GM18498 (cell line): ENCODE measurements at regions not wholly inside any gene's neighbourhood (a gene's known extent, or its start where the extent isn't known, plus 50 kb on each side); places are given as distances from the start of the nearest gene placed in this dataset.
"Not testable (repeated sequence)": the region's sequence is repeated elsewhere in the genome, so short reads cannot be mapped to it uniquely, and the experiment has no call there.

Experiments
- ATAC-seq: cut with Tn5 transposase; IDR thresholded peaks from one replicate; pipeline ENCODE4 v1.9.1; 2021; ENCODE audit warnings: mild to moderate bottlenecking, moderate library complexity; ENCODE audit not compliant: unreplicated experiment

DNA sequence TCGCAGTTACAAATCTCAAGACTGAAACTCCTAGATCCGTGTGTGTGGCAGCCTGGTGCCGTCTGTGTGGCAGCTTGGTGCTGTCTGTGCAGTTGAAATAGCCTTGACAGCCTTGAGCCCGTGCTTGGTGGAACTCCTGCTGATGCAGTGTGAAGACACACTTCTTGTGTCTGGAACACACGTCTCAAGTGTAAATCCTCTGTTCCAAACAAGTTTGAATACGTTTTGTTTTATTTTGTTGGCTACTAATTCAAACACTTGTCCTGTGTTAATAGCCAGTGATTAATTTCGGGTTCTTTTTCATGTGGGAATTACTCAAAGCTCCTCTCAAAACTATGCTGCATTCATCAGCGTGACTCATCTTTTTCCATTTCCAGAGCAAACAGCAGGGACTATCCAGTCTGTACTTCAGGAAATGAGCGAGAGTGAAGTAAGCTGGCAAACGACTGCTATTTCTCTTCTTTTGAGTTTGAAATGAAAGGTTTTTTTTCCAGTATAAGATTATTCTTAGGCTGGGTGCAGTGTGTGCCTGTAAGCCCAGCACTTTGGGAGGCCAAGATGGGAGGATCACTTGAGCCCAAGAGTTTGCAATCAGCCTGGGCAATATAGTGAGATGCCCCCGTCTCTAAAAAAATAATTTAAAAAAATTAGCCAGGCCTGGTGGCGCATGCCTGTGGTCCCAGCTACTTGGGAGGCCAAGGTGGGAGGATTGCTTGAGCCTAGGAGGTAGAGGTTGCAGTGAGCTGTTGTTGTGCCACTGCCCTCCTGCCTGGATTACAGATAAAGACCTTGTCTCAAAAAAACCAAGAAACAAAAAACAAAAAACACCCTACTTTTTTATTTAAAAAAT lies 152.9 kb downstream of the SPP2 start:
- no peak for ATAC-seq

DNA sequence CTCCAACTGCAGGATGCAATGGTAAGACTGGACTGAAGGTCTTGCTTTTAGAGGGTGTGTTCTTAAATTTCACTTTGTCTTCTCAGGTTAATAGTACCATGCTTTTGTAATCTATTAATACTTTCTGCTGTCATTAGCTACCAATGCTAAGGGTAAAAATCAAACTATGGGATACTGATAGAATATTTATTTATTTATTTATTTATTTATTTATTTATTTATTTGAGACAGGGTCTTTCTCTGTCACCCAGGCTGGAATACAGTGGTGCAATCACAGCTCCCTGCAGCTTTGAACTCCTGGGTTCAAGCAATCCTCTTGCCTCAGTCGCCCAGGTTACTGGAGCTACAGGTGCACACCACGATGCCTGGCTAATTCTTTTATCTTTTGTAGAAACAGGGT lies 152.1 kb downstream of the SPP2 start:
- no peak for ATAC-seq

- no peak for ATAC-seq
These were observed 149.5 kb downstream of the SPP2 start for GRCh38 chr2:234199996-234200395.

GRCh38 chr2:234198976-234199375 lies 148.5 kb downstream of the SPP2 start:
- no peak for ATAC-seq

- ATAC-seq, result no peak
These were observed 145.0 kb downstream of the SPP2 start for GRCh38 chr2:234195516-234195915.

- no peak for ATAC-seq
These were observed 143.6 kb downstream of the SPP2 start for GRCh38 chr2:234193977-234194563.

DNA sequence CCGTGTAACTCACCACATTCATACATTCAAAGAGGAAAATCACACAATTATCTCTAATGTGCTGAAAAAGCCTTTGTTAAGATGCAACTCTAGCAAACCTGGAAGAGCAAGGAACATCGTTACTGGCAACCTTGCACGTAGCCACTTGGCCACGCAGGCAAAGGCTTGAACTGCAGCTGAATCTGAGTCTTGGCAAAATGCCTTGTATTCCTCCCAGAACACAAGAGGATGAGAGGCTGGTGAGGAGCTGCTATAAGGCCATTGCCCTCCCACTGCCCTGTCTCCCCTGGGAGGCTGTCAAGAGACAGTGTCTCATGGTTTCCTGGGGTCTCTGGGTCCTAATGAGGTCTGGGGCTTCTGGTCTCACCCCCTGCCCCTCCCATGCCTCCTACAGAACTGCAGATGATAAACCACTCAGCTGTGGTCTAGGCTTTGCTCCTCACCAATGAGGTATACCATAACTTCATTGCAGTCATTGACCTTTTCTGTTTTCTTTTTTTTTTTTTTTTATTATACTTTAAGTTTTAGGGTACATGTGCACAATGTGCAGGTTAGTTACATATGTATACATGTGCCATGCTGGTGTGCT lies 141.4 kb downstream of the SPP2 start:
- no peak for ATAC-seq

DNA sequence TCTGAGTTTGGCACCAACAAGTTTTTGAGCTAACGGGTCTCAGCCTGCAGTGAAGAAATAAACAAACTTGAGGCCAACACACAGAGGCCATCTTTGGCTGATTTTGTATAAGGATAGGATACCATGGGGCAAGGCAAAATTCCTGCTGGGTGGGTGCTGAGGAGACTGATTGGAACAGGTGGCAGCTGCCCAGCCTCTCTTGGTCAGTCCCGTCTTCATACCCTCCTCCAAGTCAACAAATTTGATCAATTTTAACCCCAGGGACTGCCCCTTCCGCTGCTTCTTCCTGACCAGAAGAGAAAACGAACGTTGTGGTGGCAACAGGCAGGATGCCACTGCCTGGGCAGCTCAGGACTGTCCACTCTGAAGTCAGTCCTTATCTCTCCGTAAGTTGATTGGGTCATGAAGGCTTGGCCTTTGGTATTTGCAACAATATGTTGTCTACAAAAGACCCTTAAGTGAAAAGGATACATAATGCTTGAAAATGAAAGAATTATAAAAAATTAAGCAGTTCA lies 139.3 kb downstream of the SPP2 start:
- no peak for ATAC-seq

- ATAC-seq, result no peak
These were observed 138.7 kb downstream of the SPP2 start for GRCh38 chr2:234189230-234189629.

DNA sequence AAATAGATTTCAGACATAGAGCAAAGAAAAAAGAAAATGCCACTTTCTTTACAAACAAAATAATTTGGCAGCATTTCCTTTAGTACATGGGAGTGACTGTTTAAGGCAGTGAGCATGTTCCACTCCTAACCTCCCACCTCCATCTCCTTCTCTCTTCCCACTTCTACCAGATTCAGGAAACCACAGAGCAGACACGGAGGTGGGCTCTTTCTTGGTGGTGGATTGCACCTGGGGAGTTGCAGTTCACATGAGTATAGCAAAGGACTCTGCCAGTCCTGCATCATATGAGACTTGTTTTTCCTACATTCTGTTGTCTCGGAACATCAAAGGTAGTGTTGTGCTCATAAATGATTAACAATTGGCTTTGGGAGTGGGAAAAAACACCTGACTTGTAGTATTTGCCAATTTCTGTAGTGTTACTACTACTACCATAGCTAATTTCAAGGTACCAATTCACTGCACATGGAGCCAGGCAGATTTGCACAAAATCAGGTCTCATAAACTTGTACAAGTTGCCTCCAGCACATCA lies 137.2 kb downstream of the SPP2 start:
- ATAC-seq, result no peak

GRCh38 chr2:234181121-234181520 lies 130.6 kb downstream of the SPP2 start:
- ATAC-seq, result no peak

GRCh38 chr2:234179031-234179363 lies 128.5 kb downstream of the SPP2 start:
- ATAC-seq, result no peak

DNA sequence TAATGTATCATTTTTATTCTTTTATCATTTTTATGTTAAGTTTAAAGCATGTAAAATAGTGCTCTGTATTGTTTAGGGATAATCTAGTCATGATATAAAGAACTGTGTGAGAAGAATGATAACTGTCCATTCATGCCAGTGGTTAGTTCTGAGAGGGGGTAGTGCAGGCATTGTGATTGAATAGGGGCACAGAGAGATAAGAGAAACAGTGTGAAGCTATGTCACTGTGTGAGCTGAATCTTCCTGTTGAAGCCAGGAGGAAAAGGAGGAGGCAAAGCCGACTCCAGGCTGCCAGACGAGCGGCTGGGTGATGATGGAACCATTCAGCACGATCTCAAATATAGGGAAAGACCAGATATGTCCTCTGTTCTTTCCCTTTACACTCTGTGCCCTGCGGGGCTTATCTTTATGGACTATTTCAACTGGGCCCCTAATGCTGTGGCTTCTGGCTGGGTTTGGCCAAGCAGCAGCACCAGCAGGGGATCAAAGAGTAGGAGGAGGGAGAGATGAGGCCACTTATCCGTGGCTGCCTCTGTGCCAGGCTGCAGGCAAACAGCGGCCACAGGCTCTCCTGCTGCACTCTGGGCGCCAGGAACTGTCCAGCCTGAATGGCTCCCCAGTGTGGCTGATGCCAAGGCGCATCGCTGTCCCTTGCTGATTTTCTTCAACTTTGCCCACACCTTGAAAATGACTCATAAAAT lies 128.0 kb downstream of the SPP2 start:
- ATAC-seq, result no peak

DNA sequence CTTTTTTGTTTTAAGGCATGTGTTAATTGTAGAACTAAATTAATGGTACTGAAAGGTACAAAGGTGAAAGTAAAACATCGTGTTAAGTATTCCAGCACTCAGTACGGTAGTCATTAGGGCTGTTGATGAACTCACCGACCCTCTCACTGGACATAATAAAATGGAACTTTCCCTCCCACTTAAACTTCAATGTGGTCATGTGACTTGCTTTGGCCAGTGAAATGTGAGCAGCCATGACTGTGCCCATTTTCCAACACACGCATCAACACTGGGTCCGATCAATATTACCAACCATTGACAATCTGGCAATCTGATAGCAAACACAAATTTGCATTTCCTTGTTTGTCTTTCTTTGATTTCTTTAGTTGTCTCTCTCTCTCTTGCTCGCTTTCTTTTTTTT lies 125.1 kb downstream of the SPP2 start:
- no peak for ATAC-seq

DNA sequence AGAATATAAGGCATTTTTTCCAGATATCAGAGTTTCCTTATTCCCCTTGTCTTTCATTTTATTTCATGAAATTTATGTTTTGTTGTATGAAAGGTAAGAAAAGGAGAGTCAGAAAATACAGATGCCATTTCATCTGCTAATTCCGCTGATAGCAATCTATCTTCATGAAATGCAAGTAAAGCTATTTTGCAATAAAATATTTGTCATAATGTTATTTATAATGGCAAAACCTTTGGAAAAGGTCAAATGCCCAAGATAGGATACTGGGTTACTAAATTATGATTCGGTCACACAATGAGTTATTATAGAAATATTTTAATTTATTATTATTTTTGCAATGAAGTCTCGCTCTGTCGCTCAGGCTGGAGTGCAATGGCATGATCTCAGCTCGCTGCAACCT lies 124.2 kb downstream of the SPP2 start:
- no peak for ATAC-seq

- no peak for ATAC-seq
These were observed 122.0 kb downstream of the SPP2 start for GRCh38 chr2:234172532-234172931.

- no peak for ATAC-seq
These were observed 121.6 kb downstream of the SPP2 start for GRCh38 chr2:234172066-234172465.

GRCh38 chr2:234171666-234172065 lies 121.2 kb downstream of the SPP2 start:
- ATAC-seq, result no peak

DNA sequence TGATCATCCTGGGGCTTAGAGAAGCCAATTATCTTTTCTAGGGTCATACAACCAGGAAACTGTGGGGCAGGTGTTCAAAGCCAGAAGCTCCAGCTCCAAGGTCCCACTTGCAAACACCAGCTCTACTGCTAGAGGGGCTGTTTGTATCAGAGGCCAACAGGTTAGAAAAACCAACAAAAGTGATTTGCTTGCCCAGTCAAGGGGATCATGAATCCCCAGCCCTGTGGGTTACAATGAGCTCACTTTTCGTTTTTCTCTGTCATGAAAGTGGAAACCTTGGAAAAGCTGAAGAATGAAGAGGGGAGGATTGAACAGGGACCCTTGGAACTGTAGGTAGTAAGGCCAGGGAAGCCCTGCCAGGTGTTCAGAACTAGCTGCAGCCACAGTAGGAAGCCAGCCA lies 119.2 kb downstream of the SPP2 start:
- no peak for ATAC-seq

DNA sequence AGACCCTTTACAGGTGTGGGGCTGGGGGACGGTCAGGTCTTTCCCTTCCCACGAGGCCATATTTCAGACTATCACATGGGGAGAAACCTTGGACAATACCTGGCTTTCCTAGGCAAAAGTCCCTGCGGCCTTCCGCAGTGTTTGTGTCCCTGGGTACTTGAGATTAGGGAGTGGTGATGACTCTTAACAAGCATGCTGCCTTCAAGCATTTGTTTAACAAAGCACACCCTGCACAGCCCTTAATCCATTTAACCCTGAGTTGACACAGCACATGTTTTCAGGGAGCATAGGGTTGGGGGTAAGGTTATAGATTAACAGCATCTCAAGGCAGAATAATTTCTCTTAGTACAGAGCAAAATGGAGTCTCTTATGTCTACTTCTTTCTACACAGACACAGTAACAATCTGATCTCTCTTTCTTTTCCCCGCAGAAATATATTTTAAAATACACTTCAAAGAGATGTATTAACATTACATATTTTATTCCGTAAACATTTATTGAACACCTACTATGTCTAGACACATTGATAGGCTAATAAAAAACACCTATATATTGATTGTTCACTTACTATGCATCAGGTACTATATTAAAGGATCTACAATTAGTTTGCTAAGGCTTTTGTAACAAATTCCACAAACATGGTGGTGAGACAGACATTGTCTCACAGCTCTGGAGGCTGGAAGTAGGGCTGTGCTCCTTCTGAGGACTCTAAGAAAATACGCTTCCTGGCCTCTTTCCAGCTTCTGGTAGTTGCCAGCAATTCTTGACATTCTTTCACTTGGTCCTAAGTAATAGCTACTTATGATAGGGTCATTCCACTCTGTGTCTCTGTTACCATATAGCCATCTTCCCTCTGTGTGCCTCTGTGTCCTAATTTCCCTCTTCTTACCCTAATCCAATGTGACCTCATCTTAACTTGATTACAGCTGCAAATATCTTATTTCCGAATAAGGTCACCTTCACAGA lies 118.4 kb downstream of the SPP2 start:
- ATAC-seq, result not testable (repeated sequence)
